VCaP (cell line): ENCODE measurements at regions not wholly inside any gene's neighbourhood (a gene's known extent, or its start where the extent isn't known, plus 50 kb on each side); places are given as distances from the start of the nearest gene placed in this dataset.

ENCODE experiments used
- H3K27ac ChIP-seq: fragments of 450-650 bp; 2 replicates; pipeline ENCODE4 v1.5.1; 2017
- TF ChIP-seq, protein P1 (sequence below): fragments of 450-650 bp; conservative IDR thresholded peaks from 2 replicates; pipeline ENCODE4 v1.5.1; 2017; ENCODE audit warnings: mild to moderate bottlenecking, moderate library complexity

DNA sequence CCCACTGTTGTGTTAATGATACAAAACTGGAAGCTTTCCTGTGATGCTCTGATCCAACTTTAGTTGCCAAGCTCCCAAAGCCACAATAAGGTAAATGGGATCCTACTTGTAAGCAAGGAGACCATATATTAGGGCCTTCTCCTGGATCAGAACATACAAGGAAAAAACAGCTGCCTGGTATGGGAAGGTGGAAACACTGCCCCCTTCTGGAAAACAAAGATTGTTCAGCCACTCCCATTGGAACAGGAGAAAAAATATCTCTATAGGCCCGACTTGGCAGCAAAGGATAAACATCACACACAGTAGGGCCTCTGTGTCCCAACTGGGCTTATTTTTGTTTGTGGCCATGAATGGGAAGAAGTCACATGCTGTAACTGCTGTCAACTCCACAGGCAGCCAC is 166.5 kb downstream of the TBX22 start:
- TF ChIP-seq, protein P1, sequence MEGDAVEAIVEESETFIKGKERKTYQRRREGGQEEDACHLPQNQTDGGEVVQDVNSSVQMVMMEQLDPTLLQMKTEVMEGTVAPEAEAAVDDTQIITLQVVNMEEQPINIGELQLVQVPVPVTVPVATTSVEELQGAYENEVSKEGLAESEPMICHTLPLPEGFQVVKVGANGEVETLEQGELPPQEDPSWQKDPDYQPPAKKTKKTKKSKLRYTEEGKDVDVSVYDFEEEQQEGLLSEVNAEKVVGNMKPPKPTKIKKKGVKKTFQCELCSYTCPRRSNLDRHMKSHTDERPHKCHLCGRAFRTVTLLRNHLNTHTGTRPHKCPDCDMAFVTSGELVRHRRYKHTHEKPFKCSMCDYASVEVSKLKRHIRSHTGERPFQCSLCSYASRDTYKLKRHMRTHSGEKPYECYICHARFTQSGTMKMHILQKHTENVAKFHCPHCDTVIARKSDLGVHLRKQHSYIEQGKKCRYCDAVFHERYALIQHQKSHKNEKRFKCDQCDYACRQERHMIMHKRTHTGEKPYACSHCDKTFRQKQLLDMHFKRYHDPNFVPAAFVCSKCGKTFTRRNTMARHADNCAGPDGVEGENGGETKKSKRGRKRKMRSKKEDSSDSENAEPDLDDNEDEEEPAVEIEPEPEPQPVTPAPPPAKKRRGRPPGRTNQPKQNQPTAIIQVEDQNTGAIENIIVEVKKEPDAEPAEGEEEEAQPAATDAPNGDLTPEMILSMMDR: no peak; the same call in 1 of the 2 replicates

DNA sequence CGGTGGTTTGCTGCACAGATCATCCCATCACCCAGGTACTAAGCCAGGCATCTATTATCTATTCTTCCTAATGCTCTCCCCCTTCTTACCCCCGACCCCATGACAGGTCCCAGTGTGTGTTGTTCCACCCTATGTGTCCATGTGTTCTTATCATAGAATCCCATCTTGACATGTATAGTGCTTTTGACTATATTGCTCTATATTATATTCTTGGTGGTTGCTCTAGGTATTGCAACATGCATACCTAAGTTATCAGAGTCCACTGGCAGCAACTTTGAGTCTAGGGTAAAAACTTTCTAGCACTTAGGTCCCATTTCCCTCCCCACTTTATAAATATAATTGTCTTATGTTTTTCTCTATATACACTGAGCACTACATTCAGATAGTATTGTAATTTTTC is 170.3 kb downstream of the TBX22 start:
- TF ChIP-seq, protein P1: no peak
- no peak overlapping the region for H3K27ac ChIP-seq

More for the DNA sequence above, 166.5 kb downstream of the TBX22 start:
- no peak overlapping the region for H3K27ac ChIP-seq

DNA sequence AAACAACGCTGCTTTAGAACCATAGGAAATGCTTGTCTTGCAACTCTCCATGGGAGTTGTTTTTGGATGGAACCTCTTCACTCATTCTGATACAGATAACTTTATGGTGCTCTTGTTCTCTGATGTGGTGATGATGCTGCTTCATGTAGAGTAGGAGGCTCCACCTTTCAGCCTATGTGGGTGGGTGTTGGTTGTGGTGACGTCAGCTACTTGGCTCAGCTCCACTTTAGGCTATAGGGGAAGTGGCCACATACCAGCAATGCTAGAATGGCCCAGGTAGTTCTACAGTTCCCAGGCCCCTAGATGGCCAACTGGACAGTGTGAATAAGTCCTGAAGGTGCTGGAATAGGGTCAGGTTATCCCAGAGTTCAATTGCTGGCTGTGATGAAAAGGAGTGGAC is 192.1 kb downstream of the TBX22 start:
- TF ChIP-seq, protein P1: no peak
- H3K27ac ChIP-seq: no peak overlapping the region

DNA sequence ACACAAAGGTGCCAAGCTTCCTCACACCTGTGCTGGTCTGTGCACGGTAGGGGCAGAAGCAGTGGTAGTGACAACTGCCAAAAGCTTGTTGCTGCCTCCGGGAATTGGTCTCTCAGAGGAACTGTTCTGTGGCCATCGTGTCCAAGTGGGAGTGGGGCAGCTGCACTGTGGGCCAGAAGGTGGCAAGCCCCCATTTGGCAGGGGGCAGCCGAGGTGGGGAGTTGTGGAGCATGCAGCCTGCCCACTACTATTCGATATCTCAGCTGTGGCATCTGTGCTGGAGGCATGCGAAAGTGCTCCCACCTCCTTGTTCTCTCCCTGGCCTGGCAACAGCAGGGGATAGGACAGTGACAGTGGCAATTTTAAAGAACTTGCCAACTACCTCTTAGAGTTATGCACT is 192.8 kb downstream of the TBX22 start:
- H3K27ac ChIP-seq: no peak overlapping the region

DNA sequence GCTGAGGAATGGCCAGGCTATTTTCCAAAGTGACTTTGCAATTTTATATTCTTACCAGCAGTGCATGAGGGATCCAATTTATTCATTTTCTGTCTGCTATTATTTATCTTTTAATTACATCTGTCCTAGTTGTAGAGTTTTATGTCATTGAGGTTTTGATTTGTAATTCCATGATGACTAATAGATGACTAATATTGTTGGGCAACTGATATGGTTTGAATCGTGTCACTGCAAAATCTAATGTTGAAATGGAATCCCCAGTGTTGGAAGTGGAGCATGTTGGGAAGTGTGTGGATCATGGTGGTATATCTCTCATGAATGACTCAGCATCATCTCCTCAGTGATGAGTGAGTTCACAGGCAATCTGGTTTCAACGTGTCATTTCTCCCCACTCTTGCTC is 201.5 kb downstream of the TBX22 start:
- TF ChIP-seq, protein P1: no peak
- no peak overlapping the region for H3K27ac ChIP-seq

More for the DNA sequence above, 192.8 kb downstream of the TBX22 start:
- TF ChIP-seq, protein P1: no peak

DNA sequence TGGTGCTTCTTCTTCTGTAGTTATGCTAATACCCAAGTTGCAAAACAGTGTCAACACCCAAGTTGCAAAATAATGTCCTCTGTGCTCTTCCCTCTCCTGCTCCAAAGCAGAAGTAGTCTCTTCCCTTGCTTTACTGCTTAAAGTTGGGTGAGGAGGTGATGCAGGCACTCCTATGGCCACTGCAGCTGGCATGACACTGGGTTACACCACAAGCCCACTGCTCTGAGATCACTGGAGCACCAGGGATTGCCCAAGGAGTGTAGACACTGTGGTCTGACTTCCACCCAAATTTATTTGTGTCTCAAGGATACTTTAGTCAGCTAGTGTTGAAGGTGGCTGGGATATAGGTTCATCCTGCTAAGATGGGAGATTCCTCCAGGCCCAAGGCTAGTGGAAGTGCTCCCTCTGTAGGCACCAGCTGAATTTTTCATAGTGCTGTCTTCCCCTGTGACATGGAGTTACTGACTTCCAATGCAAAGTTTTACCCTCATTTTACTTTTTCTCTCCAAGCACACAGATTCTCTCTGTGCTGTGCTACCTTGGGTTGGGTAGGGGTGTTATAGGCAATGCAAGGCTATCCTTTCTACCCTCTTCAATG is 196.2 kb upstream of the TENT5D start:
- no peak overlapping the region for H3K27ac ChIP-seq
- TF ChIP-seq, protein P1: no peak

DNA sequence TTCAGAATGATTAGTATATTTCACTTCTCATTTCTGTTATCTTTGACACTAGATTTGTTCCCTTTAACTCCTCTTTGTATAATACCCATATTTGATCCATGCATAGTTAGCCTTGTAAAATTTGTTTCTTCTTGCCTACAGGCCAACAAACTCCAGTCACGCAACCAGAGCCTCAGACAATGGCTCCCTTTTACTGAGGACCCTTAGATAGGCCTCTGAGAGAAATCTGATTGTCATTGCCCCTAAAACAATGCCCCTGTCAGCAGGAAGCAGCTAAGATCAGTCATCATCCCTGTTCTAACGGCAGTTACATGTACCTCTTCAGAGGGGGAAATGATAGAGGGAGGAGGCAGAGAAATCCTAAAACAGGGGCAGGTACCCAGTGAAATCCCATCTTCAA is 190.6 kb upstream of the TENT5D start:
- TF ChIP-seq, protein P1: no peak
- H3K27ac ChIP-seq: no peak overlapping the region
